ENCODE measurements at regions not wholly inside any gene's neighbourhood (a gene's known extent, or its start where the extent isn't known, plus 50 kb on each side); places are given as distances from the start of the nearest gene placed in this dataset.

DNA sequence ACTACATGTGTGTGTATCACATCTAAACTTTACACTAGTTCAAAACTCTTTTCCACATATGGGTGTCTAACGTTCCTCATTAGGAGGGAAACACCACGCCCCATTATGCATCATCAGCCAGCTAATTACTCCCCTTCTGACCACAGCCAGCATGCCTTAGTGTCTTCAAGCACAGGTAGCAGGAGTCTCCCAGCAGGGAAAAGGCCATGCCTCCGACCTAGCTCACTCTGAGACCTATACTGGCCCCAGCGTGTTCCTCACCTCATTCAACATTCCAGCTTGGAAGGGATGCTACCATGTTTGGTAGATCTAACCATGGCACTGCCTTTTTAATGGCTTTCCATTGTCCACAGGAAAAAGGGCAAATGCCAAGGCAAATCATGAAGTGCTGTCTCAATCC, 66.1 kb upstream of the PRB2 start:
- TF ChIP-seq CTCF (IDR thresholded peaks at IDR 0.05; ENCODE audit: low read depth, low read length, missing input control) (no peak), SP1 (IDR thresholded peaks at IDR 0.05) (no peak), TAF1 (conservative IDR thresholded peaks at IDR 0.05) (no peak), RAD21 (IDR thresholded peaks at IDR 0.05) (no peak), JUND (IDR thresholded peaks at IDR 0.05) (no peak)
